ENCODE measurements at regions not wholly inside any gene's neighbourhood (a gene's known extent, or its start where the extent isn't known, plus 50 kb on each side); places are given as distances from the start of the nearest gene placed in this dataset.
A peak's percentile ranks its signal among the peaks of the same experiment; 100 is the strongest.
"Not testable (repeated sequence)": the region's sequence is repeated elsewhere in the genome, so short reads cannot be mapped to it uniquely, and the experiment has no call there.

GRCh38 chr5:108461628-108462367 is 79.9 kb upstream of the FBXL17 start:
- no peak for DNase-seq

GRCh38 chr5:108459769-108460168 is 77.9 kb upstream of the FBXL17 start:
- peak in 3 of 58 donors; percentile 2 to 4 (median 4) for DNase-seq

GRCh38 chr5:108451269-108451668 is 69.4 kb upstream of the FBXL17 start:
- no peak for DNase-seq

GRCh38 chr5:108444130-108444529 is 62.2 kb upstream of the FBXL17 start:
- not testable (repeated sequence) for DNase-seq

GRCh38 chr5:108442063-108442651 is 60.3 kb upstream of the FBXL17 start:
- not testable (repeated sequence) for DNase-seq

GRCh38 chr5:108437425-108437824 is 55.5 kb upstream of the FBXL17 start:
- DNase-seq, result no peak

GRCh38 chr5:108436696-108437095 is 54.8 kb upstream of the FBXL17 start:
- DNase-seq, result no peak

- DNase-seq, result no peak
Observed at GRCh38 chr5:108433600-108433999, 51.7 kb upstream of the FBXL17 start.

GRCh38 chr5:108432024-108432423 is 50.1 kb upstream of the FBXL17 start:
- DNase-seq, result no peak

Data from anterior cingulate cortex (tissue), 58 donors.